Prostate gland (tissue), 2 donors: ENCODE measurements at regions not wholly inside any gene's neighbourhood (a gene's known extent, or its start where the extent isn't known, plus 50 kb on each side); places are given as distances from the start of the nearest gene placed in this dataset.

Source experiments
- CTCF ChIP-seq, 4 experiments: fragments of 200-600 bp in 2 of 4; fragments of 450-650 bp in 2 of 4; sonication (generic) in 2 of 4; IDR thresholded peaks; 1 replicate in 3 of 4; 2 replicates in 1 of 4; pipeline ENCODE4 v1.5.1; 2016 to 2019; ENCODE audit warnings: antibody characterized with exemption in 4 of 4, mild to moderate bottlenecking in 2 of 4, moderate library complexity in 2 of 4
- POLR2AphosphoS5 ChIP-seq: sonication (generic); formaldehyde crosslinking; IDR thresholded peaks from one replicate; pipeline ENCODE4 v1.6.1; 2017; ENCODE audit warnings: antibody characterized with exemption

- TF ChIP-seq CTCF (IDR thresholded peaks at IDR 0.05) (no peak), POLR2AphosphoS5 (no peak)
Measured at GRCh38 chr2:150215041-150215440, 272.4 kb downstream of the RND3 start.
